ENCODE measurements at regions not wholly inside any gene's neighbourhood (a gene's known extent, or its start where the extent isn't known, plus 50 kb on each side); places are given as distances from the start of the nearest gene placed in this dataset.

DNA sequence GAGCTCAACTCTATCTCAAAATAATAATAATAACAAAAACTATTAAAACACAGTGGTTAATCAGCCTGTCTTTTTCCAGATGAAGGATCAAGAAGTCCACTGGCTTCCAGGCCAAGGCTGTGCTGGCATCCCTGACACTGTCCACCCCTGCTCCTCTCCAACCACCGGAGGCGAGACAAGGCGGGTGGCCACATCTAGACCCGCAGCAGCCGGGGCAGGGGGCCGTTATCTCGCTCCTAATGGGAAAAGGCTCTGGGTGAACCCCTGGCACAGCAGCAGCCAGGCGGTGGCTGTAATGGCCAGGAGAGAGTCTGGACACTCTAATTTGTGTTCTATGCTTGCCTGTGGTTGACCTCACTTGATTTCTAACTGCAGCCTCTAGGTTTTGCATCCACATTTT, 158.0 kb upstream of the SOX1 start:
- no peak overlapping the region for H3K27ac ChIP-seq
- ATAC-seq (no peak), DNase-seq (no peak)
- no peaks in the 10 kb centered on the region for H3K9me3 ChIP-seq
- in situ Hi-C loops (cut with MboI; ENCODE audit: low sequenced_read_pairs in 4 of 4) (no loop called here), intact Hi-C loops (cut with DNase I; ENCODE audit: low total_unique reads) (no loop called here)
- no peaks in the 10 kb centered on the region for H3K36me3 ChIP-seq
- H3K27me3 ChIP-seq, result no peaks in the 10 kb centered on the region
- H3K4me1 ChIP-seq, result no peaks in the 10 kb centered on the region
- TF ChIP-seq, protein P1, sequence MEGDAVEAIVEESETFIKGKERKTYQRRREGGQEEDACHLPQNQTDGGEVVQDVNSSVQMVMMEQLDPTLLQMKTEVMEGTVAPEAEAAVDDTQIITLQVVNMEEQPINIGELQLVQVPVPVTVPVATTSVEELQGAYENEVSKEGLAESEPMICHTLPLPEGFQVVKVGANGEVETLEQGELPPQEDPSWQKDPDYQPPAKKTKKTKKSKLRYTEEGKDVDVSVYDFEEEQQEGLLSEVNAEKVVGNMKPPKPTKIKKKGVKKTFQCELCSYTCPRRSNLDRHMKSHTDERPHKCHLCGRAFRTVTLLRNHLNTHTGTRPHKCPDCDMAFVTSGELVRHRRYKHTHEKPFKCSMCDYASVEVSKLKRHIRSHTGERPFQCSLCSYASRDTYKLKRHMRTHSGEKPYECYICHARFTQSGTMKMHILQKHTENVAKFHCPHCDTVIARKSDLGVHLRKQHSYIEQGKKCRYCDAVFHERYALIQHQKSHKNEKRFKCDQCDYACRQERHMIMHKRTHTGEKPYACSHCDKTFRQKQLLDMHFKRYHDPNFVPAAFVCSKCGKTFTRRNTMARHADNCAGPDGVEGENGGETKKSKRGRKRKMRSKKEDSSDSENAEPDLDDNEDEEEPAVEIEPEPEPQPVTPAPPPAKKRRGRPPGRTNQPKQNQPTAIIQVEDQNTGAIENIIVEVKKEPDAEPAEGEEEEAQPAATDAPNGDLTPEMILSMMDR (IDR thresholded peaks at IDR 0.05 in 4 of 5, conservative IDR thresholded peaks at IDR 0.05 in 1 of 5), result no peak
- TF ChIP-seq POLR2A (IDR thresholded peaks at IDR 0.05), result no peak
- H3K4me3 ChIP-seq, result no peak overlapping the region

DNA sequence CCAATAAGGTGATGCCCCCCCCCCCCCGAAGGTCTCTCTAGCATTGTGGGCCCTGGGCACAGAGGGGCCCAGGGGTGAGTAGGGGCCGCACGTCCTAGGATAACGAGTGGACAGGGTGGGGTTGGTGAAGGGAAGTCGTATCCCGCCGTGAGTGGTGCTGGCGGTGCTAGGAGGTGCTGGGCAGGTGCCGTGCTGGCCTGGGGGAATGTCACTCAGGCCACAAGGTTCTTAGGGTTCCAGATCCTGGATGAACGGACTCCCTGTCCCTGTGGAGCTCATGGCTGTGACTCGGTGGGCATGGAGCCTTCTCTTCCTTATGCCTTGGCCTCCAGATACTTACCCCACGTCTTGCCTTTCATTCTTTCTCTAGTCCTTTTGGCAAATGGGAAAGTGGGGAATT, 157.4 kb upstream of the SOX1 start:
- Histone ChIP-seq H3K4me1 (no peaks in the 10 kb centered on the region), H3K36me3 (no peaks in the 10 kb centered on the region), H3K27ac (no peak overlapping the region), H3K4me3 (no peak overlapping the region), H3K27me3 (no peaks in the 10 kb centered on the region), H3K9me3 (no peaks in the 10 kb centered on the region)
- in situ Hi-C loops (cut with MboI; ENCODE audit: low sequenced_read_pairs in 4 of 4) (no loop called here), intact Hi-C loops (cut with DNase I; ENCODE audit: low total_unique reads) (no loop called here)
- no peak for DNase-seq
- TF ChIP-seq, protein P1 (IDR thresholded peaks at IDR 0.05 in 4 of 5, conservative IDR thresholded peaks at IDR 0.05 in 1 of 5), result no peak
- TF ChIP-seq POLR2A (IDR thresholded peaks at IDR 0.05), result no peak
- no peak for ATAC-seq

DNA sequence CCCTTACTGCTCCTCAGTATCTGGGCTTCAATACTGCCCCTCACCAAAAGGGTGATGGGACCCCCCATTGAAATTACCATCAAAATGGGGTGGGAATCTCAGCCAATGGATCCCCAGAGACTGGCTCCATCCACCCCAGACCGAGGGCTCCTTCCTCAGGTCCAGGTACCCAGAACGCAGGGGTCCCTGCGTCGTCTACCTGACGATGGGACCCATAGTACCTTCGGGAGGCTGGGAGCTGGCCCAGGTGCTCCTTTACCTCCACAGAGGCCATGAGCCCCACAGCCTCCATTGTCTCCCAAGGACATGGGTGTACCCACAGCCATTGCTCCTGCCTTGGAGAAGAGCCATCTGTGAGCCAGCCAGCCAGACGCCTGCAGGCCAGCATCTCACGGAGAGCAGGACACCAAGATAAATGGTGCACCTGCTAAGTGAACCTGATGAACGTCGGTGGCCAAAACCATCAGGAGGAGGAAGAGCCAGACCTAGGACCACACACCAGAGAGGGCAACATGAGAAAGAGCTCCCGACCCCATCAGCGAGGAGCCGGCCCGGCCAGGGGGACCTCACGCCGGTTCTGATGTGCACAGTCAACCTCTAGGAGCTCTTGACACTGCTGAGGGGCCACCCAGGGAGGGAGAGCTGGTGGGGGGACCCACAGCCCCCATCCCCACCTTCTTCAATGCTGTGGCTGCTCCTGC, 156.8 kb upstream of the SOX1 start:
- H3K4me1 ChIP-seq, result no peaks in the 10 kb centered on the region
- TF ChIP-seq, protein P1 (IDR thresholded peaks at IDR 0.05 in 4 of 5, conservative IDR thresholded peaks at IDR 0.05 in 1 of 5), result no peak
- TF ChIP-seq POLR2A (IDR thresholded peaks at IDR 0.05), result no peak
- H3K27me3 ChIP-seq, result no peaks in the 10 kb centered on the region
- intact Hi-C loops (cut with DNase I; ENCODE audit: low total_unique reads), result no loop called here
- H3K4me3 ChIP-seq, result no peak overlapping the region
- H3K36me3 ChIP-seq, result no peaks in the 10 kb centered on the region
- in situ Hi-C loops (cut with MboI; ENCODE audit: low sequenced_read_pairs in 4 of 4), result no loop called here
- no peaks in the 10 kb centered on the region for H3K9me3 ChIP-seq
- DNase-seq (no peak), ATAC-seq (no peak)
- H3K27ac ChIP-seq, result no peak overlapping the region

DNA sequence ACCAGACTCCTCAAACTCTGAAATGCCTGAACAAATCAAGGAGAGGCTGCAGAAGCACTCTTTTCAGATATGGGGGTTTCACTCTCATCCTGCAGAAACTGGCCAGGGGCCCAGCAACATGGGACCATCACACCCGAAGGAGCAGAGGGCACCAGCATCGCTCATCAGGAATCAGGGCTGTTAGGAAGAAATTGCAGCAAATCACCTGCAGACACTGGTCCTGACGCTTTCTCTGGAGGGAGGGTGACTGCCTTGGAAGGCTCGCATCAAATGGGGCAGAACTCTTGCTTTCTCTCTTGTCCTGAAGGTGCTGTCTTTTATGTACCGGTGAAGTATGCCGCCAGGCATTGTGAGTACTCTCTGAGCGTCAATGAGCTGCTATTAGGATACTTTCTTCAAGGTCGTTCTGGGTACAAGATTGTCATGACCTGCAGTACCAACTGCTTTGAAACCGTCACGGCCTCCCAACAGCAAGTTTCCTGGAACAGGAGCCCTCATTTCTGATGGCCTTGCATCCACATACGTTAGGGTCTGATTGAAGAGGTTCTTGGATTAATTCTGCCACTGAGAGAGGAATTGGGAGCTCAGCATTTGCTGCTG, 155.7 kb upstream of the SOX1 start:
- intact Hi-C loops (cut with DNase I; ENCODE audit: low total_unique reads), result no loop called here
- TF ChIP-seq, protein P1 (IDR thresholded peaks at IDR 0.05 in 4 of 5, conservative IDR thresholded peaks at IDR 0.05 in 1 of 5), result no peak
- no peak for ATAC-seq
- no peak for DNase-seq
- Histone ChIP-seq H3K27me3 (no peaks in the 10 kb centered on the region), H3K4me3 (no peak overlapping the region), H3K27ac (no peak overlapping the region), H3K9me3 (no peaks in the 10 kb centered on the region), H3K4me1 (no peaks in the 10 kb centered on the region), H3K36me3 (no peaks in the 10 kb centered on the region)
- in situ Hi-C loops (cut with MboI; ENCODE audit: low sequenced_read_pairs in 4 of 4), result no loop called here

All from gastrocnemius medialis (tissue), 4 donors.